HL-60 (cell line): ENCODE measurements at regions not wholly inside any gene's neighbourhood (a gene's known extent, or its start where the extent isn't known, plus 50 kb on each side); places are given as distances from the start of the nearest gene placed in this dataset.

Experiments
- CTCF ChIP-seq: IDR thresholded peaks from one replicate; pipeline ENCODE4 v1.5.1; 2011; ENCODE audit warnings: low read length, control low read depth, inconsistent platforms; ENCODE audit not compliant: insufficient read depth
- GABPA ChIP-seq: IDR thresholded peaks from 2 replicates; pipeline ENCODE4 v1.6.1; 2012; ENCODE audit warnings: low read depth
- POLR2AphosphoS5 ChIP-seq: IDR thresholded peaks from 2 replicates; pipeline ENCODE4 v1.6.1; 2012; ENCODE audit warnings: low read depth
- REST ChIP-seq: IDR thresholded peaks from 2 replicates; pipeline ENCODE4 v1.6.1; 2012; ENCODE audit warnings: low read depth; ENCODE audit not compliant: insufficient replicate concordance
- SPI1 ChIP-seq: IDR thresholded peaks from 2 replicates; pipeline ENCODE4 v1.6.1; 2012; ENCODE audit warnings: low read depth, mild to moderate bottlenecking, borderline replicate concordance

GRCh38 chr2:120994301-120994995, 258.8 kb downstream of the GLI2 start:
- TF ChIP-seq POLR2AphosphoS5 (no peak), CTCF (no peak), REST (no peak), GABPA (no peak), SPI1 (no peak)
